ENCODE measurements at regions not wholly inside any gene's neighbourhood (a gene's known extent, or its start where the extent isn't known, plus 50 kb on each side); places are given as distances from the start of the nearest gene placed in this dataset.

DNA sequence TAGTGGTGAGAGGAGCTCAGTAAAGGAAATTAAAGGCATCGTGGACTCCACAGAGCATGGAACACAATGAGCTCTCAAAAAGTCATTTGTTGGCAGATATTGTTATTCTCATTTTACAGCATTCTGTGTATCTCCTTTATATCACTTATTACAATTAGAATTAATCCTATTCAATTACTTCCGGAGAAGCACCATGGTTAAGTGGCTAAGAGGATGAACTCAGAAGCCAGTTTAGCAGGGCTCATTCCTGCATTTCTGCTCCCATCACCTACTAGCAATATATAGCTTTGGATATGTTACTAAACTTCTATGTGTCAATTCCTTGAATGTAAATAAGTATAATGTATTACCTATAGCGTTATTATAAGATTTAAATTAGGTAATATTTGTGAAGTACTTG is 683.3 kb downstream of the IRS1 start:
- H3K4me1 Mint-ChIP-seq (ENCODE audit: unreplicated experiment) = peaks cover 28% of the 10 kb centered on the region
- no peak for TF ChIP-seq CTCF (IDR thresholded peaks at IDR 0.05)
- no peaks in the 10 kb centered on the region for H3K36me3 Mint-ChIP-seq (ENCODE audit: unreplicated experiment)

DNA sequence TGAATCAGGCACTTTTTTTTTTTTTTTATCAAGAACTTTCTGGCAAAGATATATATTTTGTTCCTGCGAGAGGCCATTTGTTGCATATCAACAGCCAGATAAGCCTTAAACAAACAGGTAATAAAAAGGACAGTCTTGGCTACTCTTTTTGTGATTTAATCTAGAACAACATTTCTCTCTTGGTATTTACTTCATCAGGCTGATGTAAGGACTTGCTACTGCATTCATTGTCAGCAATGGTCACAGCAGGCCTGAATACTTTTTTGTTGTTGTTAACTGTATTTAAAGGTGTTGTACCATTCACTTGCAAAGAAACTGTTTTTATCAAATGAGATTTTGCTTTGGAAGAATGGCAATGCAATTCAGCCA is 683.8 kb downstream of the IRS1 start:
- H3K36me3 Mint-ChIP-seq (ENCODE audit: unreplicated experiment) = no peaks in the 10 kb centered on the region
- no peak for TF ChIP-seq CTCF (IDR thresholded peaks at IDR 0.05)
- H3K27ac Mint-ChIP-seq (ENCODE audit: unreplicated experiment) = no peak overlapping the region
- peaks cover 23% of the 10 kb centered on the region for H3K4me1 Mint-ChIP-seq (ENCODE audit: unreplicated experiment)
- DNase-seq (ENCODE audit: extremely low spot score, unreplicated experiment) = no peak
- no peaks in the 10 kb centered on the region for H3K27me3 Mint-ChIP-seq (ENCODE audit: unreplicated experiment)
- no peak overlapping the region for H3K4me3 Mint-ChIP-seq (ENCODE audit: unreplicated experiment)
- H3K9me3 Mint-ChIP-seq (ENCODE audit: unreplicated experiment) = no peaks in the 10 kb centered on the region

More for the DNA sequence above, 683.3 kb downstream of the IRS1 start:
- H3K4me3 Mint-ChIP-seq (ENCODE audit: unreplicated experiment) = no peak overlapping the region
- no peaks in the 10 kb centered on the region for H3K9me3 Mint-ChIP-seq (ENCODE audit: unreplicated experiment)
- no peaks in the 10 kb centered on the region for H3K27me3 Mint-ChIP-seq (ENCODE audit: unreplicated experiment)
- DNase-seq (ENCODE audit: extremely low spot score, unreplicated experiment) = no peak
- no peak overlapping the region for H3K27ac Mint-ChIP-seq (ENCODE audit: unreplicated experiment)

DNA sequence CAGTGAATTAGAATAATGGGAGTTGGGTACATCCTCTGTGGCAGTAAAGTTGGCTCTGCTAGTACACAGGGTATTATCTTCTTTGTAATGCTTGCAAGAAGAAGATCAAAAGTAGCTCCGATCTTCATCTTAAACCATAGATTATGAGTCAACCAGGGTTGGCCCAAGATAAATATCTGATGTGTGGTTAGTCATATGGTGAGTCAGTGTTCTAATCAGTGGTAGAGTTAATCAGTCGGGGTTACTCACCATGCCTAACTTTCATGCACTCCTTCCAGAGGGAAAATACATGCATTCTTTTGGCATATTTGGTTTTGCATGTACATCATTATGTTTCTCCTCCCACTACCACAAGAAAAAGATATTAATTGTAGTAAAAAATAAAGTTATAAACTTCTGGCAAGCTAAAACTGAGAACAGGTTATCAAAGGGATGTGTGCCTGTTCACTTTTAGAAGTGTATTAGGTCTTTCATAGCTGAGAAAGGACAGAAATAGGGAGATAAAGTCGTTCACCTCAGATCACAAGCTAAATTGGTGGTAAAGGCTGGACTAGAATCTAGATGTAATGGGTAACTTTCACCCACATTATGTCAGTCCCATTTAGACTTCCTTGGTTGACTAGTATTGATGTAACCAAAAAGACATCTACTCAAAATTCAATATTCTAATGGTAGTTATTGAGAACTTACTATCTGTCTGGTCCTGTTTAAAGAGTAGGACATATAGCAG is 684.4 kb downstream of the IRS1 start:
- TF ChIP-seq CTCF (IDR thresholded peaks at IDR 0.05) = no peak
- DNase-seq (ENCODE audit: extremely low spot score, unreplicated experiment) = no peak
- no peaks in the 10 kb centered on the region for H3K27me3 Mint-ChIP-seq (ENCODE audit: unreplicated experiment)
- peaks cover 23% of the 10 kb centered on the region for H3K4me1 Mint-ChIP-seq (ENCODE audit: unreplicated experiment)
- no peaks in the 10 kb centered on the region for H3K36me3 Mint-ChIP-seq (ENCODE audit: unreplicated experiment)
- H3K27ac Mint-ChIP-seq (ENCODE audit: unreplicated experiment) = no peak overlapping the region
- no peak overlapping the region for H3K4me3 Mint-ChIP-seq (ENCODE audit: unreplicated experiment)
- no peaks in the 10 kb centered on the region for H3K9me3 Mint-ChIP-seq (ENCODE audit: unreplicated experiment)

GRCh38 chr2:226114436-226114835 is 685.2 kb downstream of the IRS1 start:
- TF ChIP-seq CTCF (IDR thresholded peaks at IDR 0.05) = no peak
- H3K4me1 Mint-ChIP-seq (ENCODE audit: unreplicated experiment) = peaks cover 23% of the 10 kb centered on the region
- H3K36me3 Mint-ChIP-seq (ENCODE audit: unreplicated experiment) = no peaks in the 10 kb centered on the region
- no peak overlapping the region for H3K27ac Mint-ChIP-seq (ENCODE audit: unreplicated experiment)
- no peak overlapping the region for H3K4me3 Mint-ChIP-seq (ENCODE audit: unreplicated experiment)
- no peaks in the 10 kb centered on the region for H3K27me3 Mint-ChIP-seq (ENCODE audit: unreplicated experiment)
- DNase-seq (ENCODE audit: extremely low spot score, unreplicated experiment) = no peak
- H3K9me3 Mint-ChIP-seq (ENCODE audit: unreplicated experiment) = peaks cover 4% of the 10 kb centered on the region

DNA sequence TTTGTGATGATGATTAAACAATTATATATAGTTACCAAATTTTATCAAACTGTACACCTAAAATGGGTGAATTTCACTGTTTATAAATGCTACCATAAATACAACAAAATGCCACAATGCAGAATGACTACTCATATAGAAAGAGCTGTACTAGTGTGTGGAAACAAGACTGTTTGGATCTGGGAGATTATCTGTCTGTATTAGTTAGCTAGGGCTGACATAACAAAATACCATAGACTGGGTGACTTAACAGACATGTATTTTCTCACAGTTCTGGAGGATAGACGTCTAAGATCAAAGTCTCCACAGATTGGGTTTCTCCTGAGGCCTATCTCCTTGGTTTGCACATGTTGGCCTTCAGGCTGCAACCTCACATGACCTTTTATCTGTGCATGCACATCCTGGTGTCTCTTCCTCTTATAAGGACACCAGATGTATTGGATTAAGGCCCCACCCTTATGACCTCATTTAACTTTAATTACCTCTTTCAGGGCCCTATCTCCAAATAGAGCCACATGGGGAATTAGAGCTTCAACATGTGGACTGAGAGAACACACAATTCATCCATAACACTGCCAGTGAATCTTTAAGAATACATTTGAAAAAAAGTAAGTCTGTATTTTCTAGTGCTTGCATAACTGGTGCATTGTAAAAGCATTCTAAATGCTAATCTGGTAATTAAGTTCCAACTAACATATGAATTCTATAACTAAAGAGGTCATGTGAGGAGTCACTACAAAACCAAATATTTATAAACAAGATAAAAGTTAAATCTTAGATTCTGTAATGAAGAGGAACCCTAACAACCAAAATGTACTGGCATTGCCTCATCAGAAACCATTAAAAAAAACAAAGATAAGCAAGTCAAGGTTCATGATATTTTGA is 699.6 kb downstream of the NYAP2 start:
- TF ChIP-seq CTCF (IDR thresholded peaks at IDR 0.05) = no peak
- Mint-ChIP-seq H3K27ac (ENCODE audit: unreplicated experiment) (no peak overlapping the region), H3K4me3 (ENCODE audit: unreplicated experiment) (no peak overlapping the region), H3K4me1 (ENCODE audit: unreplicated experiment) (no peaks in the 10 kb centered on the region), H3K36me3 (ENCODE audit: unreplicated experiment) (peaks cover 4% of the 10 kb centered on the region), H3K27me3 (ENCODE audit: unreplicated experiment) (no peaks in the 10 kb centered on the region), H3K9me3 (ENCODE audit: unreplicated experiment) (peaks cover 41% of the 10 kb centered on the region)
- no peak for DNase-seq (ENCODE audit: extremely low spot score, unreplicated experiment)

Measured in osteocyte (in vitro differentiated cells).